Kidney (tissue), 13 donors: ENCODE measurements at regions not wholly inside any gene's neighbourhood (a gene's known extent, or its start where the extent isn't known, plus 50 kb on each side); places are given as distances from the start of the nearest gene placed in this dataset.
A peak's percentile ranks its signal among the peaks of the same experiment; 100 is the strongest.

Experiments
- DNase-seq, 5 donors: peaks; one replicate each; pipeline ENCODE4 v3.0.0-alpha.2; 2013 to 2020
- FAIRE-seq: peaks from 2 replicates; lab custom pipeline; 2012; peaks lifted over from hg19 to GRCh38; lab: Jason Lieb, UNC
- H3K27ac ChIP-seq, 2 donors: one replicate each; pipeline ENCODE4 v1.7.0; 2013; ENCODE audit warnings: low read depth in 2 of 2, low read length in 2 of 2, inconsistent platforms in 1 of 2
- H3K27me3 ChIP-seq: one replicate; pipeline ENCODE4 v1.7.1; 2013; ENCODE audit warnings: low read length, inconsistent platforms; ENCODE audit not compliant: control insufficient read depth, insufficient read depth
- H3K36me3 ChIP-seq, 3 donors: one replicate each; pipeline versions ENCODE4 v1.7.0 to v1.7.1; 2013; ENCODE audit warnings: low read length in 3 of 3, control low read depth in 1 of 3, inconsistent platforms in 1 of 3; ENCODE audit not compliant: insufficient read depth in 3 of 3, control insufficient read depth in 2 of 3
- H3K4me1 ChIP-seq, 3 donors: one replicate each; pipeline versions ENCODE4 v1.7.0 to v1.7.1; 2013; ENCODE audit warnings: low read length in 3 of 3, inconsistent platforms in 1 of 3, low read depth in 1 of 3; ENCODE audit not compliant: control insufficient read depth in 2 of 3, insufficient read depth in 2 of 3
- H3K4me3 ChIP-seq, 3 donors: one replicate each; pipeline versions ENCODE4 v1.7.0 to v1.8.1; 2013; ENCODE audit warnings: low read length in 3 of 3, control low read depth in 1 of 3, inconsistent platforms in 1 of 3
- H3K9ac ChIP-seq, 3 donors: one replicate each; pipeline versions ENCODE4 v1.7.0 to v1.7.1; 2013; ENCODE audit warnings: low read length in 3 of 3, control low read depth in 1 of 3, inconsistent platforms in 1 of 3
- H3K9me3 ChIP-seq, 3 donors: one replicate each; pipeline versions ENCODE4 v1.7.0 to v1.7.1; 2013; ENCODE audit warnings: low read length in 3 of 3, control low read depth in 1 of 3, inconsistent platforms in 1 of 3; ENCODE audit not compliant: control insufficient read depth in 2 of 3, insufficient read depth in 1 of 3
- intact Hi-C: fragments of 100-400 bp; cut with DNase I; formaldehyde crosslinking; loops from one replicate; pipeline ENCODE4 v1.11.1; 2022
- TF ChIP-seq, protein P1 (sequence below): IDR thresholded peaks from 3 replicates; pipeline ENCODE4 v1.5.1; 2012; ENCODE audit warnings: mild to moderate bottlenecking, moderate library complexity, borderline replicate concordance; ENCODE audit not compliant: insufficient read depth; ENCODE audit errors: extremely low read depth
- donor health status: control.
- donor health status: control.
- donor health status: control.
- donor health status: control.
- donor health status: control.
- donor health status: DM: yes; HTN: yes; CAD: no.
- donor health status: Normal renal cell carcinoma (clear cell type).

- Histone ChIP-seq H3K27ac (no peak overlapping the region), H3K27me3 (no peaks in the 10 kb centered on the region), H3K4me1 (no peaks in the 10 kb centered on the region), H3K9me3 (no peaks in the 10 kb centered on the region), H3K36me3 (no peaks in the 10 kb centered on the region), H3K4me3 (no peak overlapping the region), H3K9ac (no peak overlapping the region)
- no peak for FAIRE-seq
- TF ChIP-seq, protein P1, sequence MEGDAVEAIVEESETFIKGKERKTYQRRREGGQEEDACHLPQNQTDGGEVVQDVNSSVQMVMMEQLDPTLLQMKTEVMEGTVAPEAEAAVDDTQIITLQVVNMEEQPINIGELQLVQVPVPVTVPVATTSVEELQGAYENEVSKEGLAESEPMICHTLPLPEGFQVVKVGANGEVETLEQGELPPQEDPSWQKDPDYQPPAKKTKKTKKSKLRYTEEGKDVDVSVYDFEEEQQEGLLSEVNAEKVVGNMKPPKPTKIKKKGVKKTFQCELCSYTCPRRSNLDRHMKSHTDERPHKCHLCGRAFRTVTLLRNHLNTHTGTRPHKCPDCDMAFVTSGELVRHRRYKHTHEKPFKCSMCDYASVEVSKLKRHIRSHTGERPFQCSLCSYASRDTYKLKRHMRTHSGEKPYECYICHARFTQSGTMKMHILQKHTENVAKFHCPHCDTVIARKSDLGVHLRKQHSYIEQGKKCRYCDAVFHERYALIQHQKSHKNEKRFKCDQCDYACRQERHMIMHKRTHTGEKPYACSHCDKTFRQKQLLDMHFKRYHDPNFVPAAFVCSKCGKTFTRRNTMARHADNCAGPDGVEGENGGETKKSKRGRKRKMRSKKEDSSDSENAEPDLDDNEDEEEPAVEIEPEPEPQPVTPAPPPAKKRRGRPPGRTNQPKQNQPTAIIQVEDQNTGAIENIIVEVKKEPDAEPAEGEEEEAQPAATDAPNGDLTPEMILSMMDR = no peak
- DNase-seq = no peak
- intact Hi-C loops = no loop called here
Measured at GRCh38 chr22:48152916-48153315, 1390.5 kb downstream of the TBC1D22A start.

DNA sequence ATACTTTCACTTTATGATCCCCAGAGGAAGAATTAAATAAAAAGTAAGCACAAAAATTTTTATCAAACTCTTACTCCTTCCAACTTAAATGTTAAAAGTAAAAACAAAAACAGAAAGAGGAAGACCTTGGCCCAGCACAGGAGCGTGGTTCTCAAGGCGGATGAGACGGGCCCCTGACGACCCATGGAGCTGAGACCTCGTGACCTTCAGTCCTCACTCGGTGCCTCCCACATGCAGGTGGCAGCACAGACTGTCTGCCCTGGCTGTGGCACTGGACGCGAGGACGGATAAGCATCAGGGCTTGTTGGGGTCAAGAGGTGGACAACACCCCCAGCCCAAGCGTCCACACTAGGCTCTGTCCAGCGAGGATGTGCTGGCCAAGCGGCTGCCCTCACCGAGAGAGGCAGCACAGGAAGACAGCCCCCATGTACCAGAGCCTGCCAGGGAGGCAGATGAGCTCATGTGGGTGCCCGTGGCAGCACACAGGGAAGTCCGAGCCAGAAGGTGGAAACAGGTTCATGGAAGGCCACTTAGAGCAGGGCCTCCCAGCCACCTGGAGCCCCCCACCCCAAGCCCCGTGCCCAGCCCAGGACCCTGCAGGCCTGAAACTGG is 1389.8 kb downstream of the TBC1D22A start:
- H3K36me3 ChIP-seq = no peaks in the 10 kb centered on the region
- no peak overlapping the region for H3K27ac ChIP-seq
- no peak overlapping the region for H3K9ac ChIP-seq
- TF ChIP-seq, protein P1 = no peak
- FAIRE-seq = no peak
- no peaks in the 10 kb centered on the region for H3K27me3 ChIP-seq
- intact Hi-C loops = no loop called here
- H3K4me1 ChIP-seq = no peaks in the 10 kb centered on the region
- no peaks in the 10 kb centered on the region for H3K9me3 ChIP-seq
- no peak overlapping the region for H3K4me3 ChIP-seq
- peak in 1 of 5 donors; percentile 40 for DNase-seq

DNA sequence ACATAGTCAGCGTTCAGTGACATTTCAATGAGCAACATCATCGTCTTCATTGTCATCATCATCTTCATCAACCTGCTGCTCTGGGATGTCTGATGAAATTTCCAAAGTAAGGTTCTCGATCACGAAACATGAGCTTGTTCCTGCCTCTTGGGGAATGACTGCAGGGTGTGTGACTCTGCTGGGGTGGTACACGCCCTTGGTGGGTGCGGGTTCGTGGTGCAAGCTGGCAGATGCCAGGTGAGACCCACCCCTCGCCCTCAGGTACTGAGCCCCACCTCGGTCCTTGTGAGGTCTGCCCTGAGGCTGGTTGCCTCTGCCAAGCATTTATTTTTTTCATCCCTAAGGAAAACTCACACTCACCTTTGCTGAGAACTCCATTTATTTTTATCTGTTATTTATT is 1389.2 kb downstream of the TBC1D22A start:
- TF ChIP-seq, protein P1 = no peak

GRCh38 chr22:48147831-48148230 is 1385.4 kb downstream of the TBC1D22A start:
- TF ChIP-seq, protein P1 = no peak
- H3K9ac ChIP-seq = no peak overlapping the region
- no peaks in the 10 kb centered on the region for H3K4me1 ChIP-seq
- no peak overlapping the region for H3K27ac ChIP-seq
- H3K27me3 ChIP-seq = no peaks in the 10 kb centered on the region
- intact Hi-C loops = no loop called here
- FAIRE-seq (no peak), DNase-seq (no peak)
- no peak overlapping the region for H3K4me3 ChIP-seq
- no peaks in the 10 kb centered on the region for H3K9me3 ChIP-seq
- H3K36me3 ChIP-seq = no peaks in the 10 kb centered on the region

More for the DNA sequence above, 1389.2 kb downstream of the TBC1D22A start:
- Histone ChIP-seq H3K36me3 (no peaks in the 10 kb centered on the region), H3K9me3 (no peaks in the 10 kb centered on the region), H3K27ac (no peak overlapping the region), H3K4me1 (no peaks in the 10 kb centered on the region), H3K27me3 (no peaks in the 10 kb centered on the region), H3K4me3 (no peak overlapping the region), H3K9ac (no peak overlapping the region)
- intact Hi-C loops = no loop called here
- no peak for FAIRE-seq
- no peak for DNase-seq
